HEK293T (cell line): ENCODE measurements at regions not wholly inside any gene's neighbourhood (a gene's known extent, or its start where the extent isn't known, plus 50 kb on each side); places are given as distances from the start of the nearest gene placed in this dataset.

ENCODE experiments used
- ARNT ChIP-seq: fragments of 450-650 bp; IDR thresholded peaks from 2 replicates; pipeline ENCODE4 v1.6.1; 2017; ENCODE audit warnings: mild to moderate bottlenecking
- BHLHE40 ChIP-seq: fragments of 450-650 bp; IDR thresholded peaks from 2 replicates; pipeline ENCODE4 v1.6.1; 2016; ENCODE audit warnings: mild to moderate bottlenecking, moderate library complexity, borderline replicate concordance
- ELF4 ChIP-seq: fragments of 450-650 bp; IDR thresholded peaks from 2 replicates; pipeline ENCODE4 v1.6.1; 2017; ENCODE audit warnings: antibody characterized with exemption
- FOXA1 ChIP-seq: fragments of 450-650 bp; IDR thresholded peaks from 2 replicates; pipeline ENCODE4 v1.6.1; 2016; ENCODE audit warnings: mild to moderate bottlenecking
- FOXK2 ChIP-seq: fragments of 450-650 bp; IDR thresholded peaks from 2 replicates; pipeline ENCODE4 v1.6.1; 2016; ENCODE audit warnings: mild to moderate bottlenecking
- FOXM1 ChIP-seq: fragments of 450-650 bp; IDR thresholded peaks from 2 replicates; pipeline ENCODE4 v1.6.1; 2017; ENCODE audit warnings: mild to moderate bottlenecking, borderline replicate concordance
- HDGF ChIP-seq: fragments of 450-650 bp; IDR thresholded peaks from 2 replicates; pipeline ENCODE4 v1.6.1; 2017; ENCODE audit warnings: antibody characterized with exemption, borderline replicate concordance
- LEF1 ChIP-seq: fragments of 450-650 bp; IDR thresholded peaks from 2 replicates; pipeline ENCODE4 v1.6.1; 2017; ENCODE audit warnings: mild to moderate bottlenecking, borderline replicate concordance
- SP1 ChIP-seq: fragments of 450-650 bp; IDR thresholded peaks from 2 replicates; pipeline ENCODE4 v1.6.1; 2017
- SUZ12 ChIP-seq: fragments of 450-650 bp; IDR thresholded peaks from 2 replicates; pipeline ENCODE4 v1.6.1; 2016; ENCODE audit warnings: mild to moderate bottlenecking
- TF ChIP-seq, protein P1 (sequence below): fragments of 450-650 bp; IDR thresholded peaks from 2 replicates; pipeline ENCODE4 v1.6.1; 2016

DNA sequence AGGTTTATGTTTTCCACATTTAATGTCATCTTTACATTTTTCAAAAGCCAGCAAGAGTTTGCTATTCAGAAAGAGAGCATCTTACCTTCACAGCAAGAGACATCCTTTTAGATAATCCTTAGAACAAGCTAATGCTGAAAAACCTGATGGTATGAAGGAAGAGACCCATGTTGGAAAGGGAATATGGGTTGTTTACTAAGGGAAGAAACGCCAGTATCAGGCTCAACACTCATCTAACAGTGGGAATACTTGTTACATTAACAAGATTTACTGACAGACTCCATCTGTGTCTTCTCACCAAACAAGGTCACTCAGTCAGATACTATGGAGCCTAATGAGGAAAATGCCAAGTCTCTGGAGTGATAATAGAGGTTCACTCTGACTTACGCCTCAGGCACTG lies 1474.1 kb upstream of the SLC39A10 start:
- no peak for TF ChIP-seq ELF4
- TF ChIP-seq BHLHE40: no peak
- TF ChIP-seq ARNT: no peak
- no peak for TF ChIP-seq FOXM1
- TF ChIP-seq LEF1: no peak
- TF ChIP-seq FOXA1: no peak
- no peak for TF ChIP-seq SUZ12
- no peak for TF ChIP-seq FOXK2
- TF ChIP-seq, protein P1, sequence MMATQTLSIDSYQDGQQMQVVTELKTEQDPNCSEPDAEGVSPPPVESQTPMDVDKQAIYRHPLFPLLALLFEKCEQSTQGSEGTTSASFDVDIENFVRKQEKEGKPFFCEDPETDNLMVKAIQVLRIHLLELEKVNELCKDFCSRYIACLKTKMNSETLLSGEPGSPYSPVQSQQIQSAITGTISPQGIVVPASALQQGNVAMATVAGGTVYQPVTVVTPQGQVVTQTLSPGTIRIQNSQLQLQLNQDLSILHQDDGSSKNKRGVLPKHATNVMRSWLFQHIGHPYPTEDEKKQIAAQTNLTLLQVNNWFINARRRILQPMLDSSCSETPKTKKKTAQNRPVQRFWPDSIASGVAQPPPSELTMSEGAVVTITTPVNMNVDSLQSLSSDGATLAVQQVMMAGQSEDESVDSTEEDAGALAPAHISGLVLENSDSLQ: no peak
- TF ChIP-seq SP1: no peak
- TF ChIP-seq HDGF: no peak
